ENCODE measurements at regions not wholly inside any gene's neighbourhood (a gene's known extent, or its start where the extent isn't known, plus 50 kb on each side); places are given as distances from the start of the nearest gene placed in this dataset.

GRCh38 chr14:87181288-87181687 is 811.7 kb downstream of the GALC start:
- TF ChIP-seq POLR2A (IDR thresholded peaks at IDR 0.05) (no peak), CTCF (IDR thresholded peaks at IDR 0.05) (no peak)
